ENCODE measurements at regions not wholly inside any gene's neighbourhood (a gene's known extent, or its start where the extent isn't known, plus 50 kb on each side); places are given as distances from the start of the nearest gene placed in this dataset.

GRCh38 chr6:48290595-48290994 lies 179.6 kb upstream of the PTCHD4 start:
- Histone ChIP-seq H4K20me1 (ENCODE audit: insufficient read depth) (no peaks in the 10 kb centered on the region), H3K27me3 (ENCODE audit: insufficient read depth, low read depth) (no peaks in the 10 kb centered on the region), H3K9me2 (ENCODE audit: insufficient read depth) (no peaks in the 10 kb centered on the region), H3F3A (ENCODE audit: insufficient read depth, low read depth) (no peaks in the 10 kb centered on the region), H3K36me3 (ENCODE audit: low read depth) (no peaks in the 10 kb centered on the region), H3K4me3 (no peak overlapping the region), H3K27ac (no peak overlapping the region), H3K4me2 (no peak overlapping the region), H3K9me3 (ENCODE audit: insufficient read depth, low read depth) (no peaks in the 10 kb centered on the region), H3K4me1 (replicated peaks; ENCODE audit: insufficient read depth) (no peaks in the 10 kb centered on the region), H2AFZ (no peak overlapping the region), H3K79me2 (ENCODE audit: low read depth) (no peaks in the 10 kb centered on the region)
- DNase-seq, result no peak
- TF ChIP-seq EZH2 (IDR thresholded peaks at IDR 0.05; ENCODE audit: low read depth), result no peak
- TF ChIP-seq, protein P1, sequence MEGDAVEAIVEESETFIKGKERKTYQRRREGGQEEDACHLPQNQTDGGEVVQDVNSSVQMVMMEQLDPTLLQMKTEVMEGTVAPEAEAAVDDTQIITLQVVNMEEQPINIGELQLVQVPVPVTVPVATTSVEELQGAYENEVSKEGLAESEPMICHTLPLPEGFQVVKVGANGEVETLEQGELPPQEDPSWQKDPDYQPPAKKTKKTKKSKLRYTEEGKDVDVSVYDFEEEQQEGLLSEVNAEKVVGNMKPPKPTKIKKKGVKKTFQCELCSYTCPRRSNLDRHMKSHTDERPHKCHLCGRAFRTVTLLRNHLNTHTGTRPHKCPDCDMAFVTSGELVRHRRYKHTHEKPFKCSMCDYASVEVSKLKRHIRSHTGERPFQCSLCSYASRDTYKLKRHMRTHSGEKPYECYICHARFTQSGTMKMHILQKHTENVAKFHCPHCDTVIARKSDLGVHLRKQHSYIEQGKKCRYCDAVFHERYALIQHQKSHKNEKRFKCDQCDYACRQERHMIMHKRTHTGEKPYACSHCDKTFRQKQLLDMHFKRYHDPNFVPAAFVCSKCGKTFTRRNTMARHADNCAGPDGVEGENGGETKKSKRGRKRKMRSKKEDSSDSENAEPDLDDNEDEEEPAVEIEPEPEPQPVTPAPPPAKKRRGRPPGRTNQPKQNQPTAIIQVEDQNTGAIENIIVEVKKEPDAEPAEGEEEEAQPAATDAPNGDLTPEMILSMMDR (conservative IDR thresholded peaks at IDR 0.05), result no peak
- ChIA-PET CTCF (no interaction called here), POLR2A (ENCODE audit: unreplicated experiment) (no interaction called here)
- intact Hi-C loops (cut with micrococcal nuclease; ENCODE audit: unreplicated experiment), result no loop called here
- no TSS peak for BruUV-seq (replicated peaks)

GRCh38 chr6:48289841-48290240 lies 178.8 kb upstream of the PTCHD4 start:
- H3K9me3 ChIP-seq (ENCODE audit: insufficient read depth, low read depth), result no peaks in the 10 kb centered on the region
- DNase-seq, result no peak
- no peak for TF ChIP-seq EZH2 (IDR thresholded peaks at IDR 0.05; ENCODE audit: low read depth)
- TF ChIP-seq, protein P1 (conservative IDR thresholded peaks at IDR 0.05), result no peak
- no peaks in the 10 kb centered on the region for H3K9me2 ChIP-seq (ENCODE audit: insufficient read depth)
- H3K4me2 ChIP-seq, result no peak overlapping the region
- H3K4me3 ChIP-seq, result no peak overlapping the region
- no peak overlapping the region for H2AFZ ChIP-seq
- no peaks in the 10 kb centered on the region for H3K4me1 ChIP-seq (replicated peaks; ENCODE audit: insufficient read depth)
- no TSS peak for BruUV-seq (replicated peaks)
- H3K36me3 ChIP-seq (ENCODE audit: low read depth), result no peaks in the 10 kb centered on the region
- H4K20me1 ChIP-seq (ENCODE audit: insufficient read depth), result no peaks in the 10 kb centered on the region
- H3K27ac ChIP-seq, result no peak overlapping the region
- H3K27me3 ChIP-seq (ENCODE audit: insufficient read depth, low read depth), result no peaks in the 10 kb centered on the region
- POLR2A ChIA-PET (ENCODE audit: unreplicated experiment), result no interaction called here
- CTCF ChIA-PET, result no interaction called here
- intact Hi-C loops (cut with micrococcal nuclease; ENCODE audit: unreplicated experiment), result no loop called here
- no peaks in the 10 kb centered on the region for H3F3A ChIP-seq (ENCODE audit: insufficient read depth, low read depth)
- H3K79me2 ChIP-seq (ENCODE audit: low read depth), result no peaks in the 10 kb centered on the region

GRCh38 chr6:48281217-48281616 lies 170.2 kb upstream of the PTCHD4 start:
- POLR2A ChIA-PET (ENCODE audit: unreplicated experiment), result no interaction called here
- CTCF ChIA-PET, result no interaction called here
- Histone ChIP-seq H3K9me3 (ENCODE audit: insufficient read depth, low read depth) (no peaks in the 10 kb centered on the region), H3K9me2 (ENCODE audit: insufficient read depth) (no peaks in the 10 kb centered on the region), H3K36me3 (ENCODE audit: low read depth) (no peaks in the 10 kb centered on the region), H3K4me2 (no peak overlapping the region), H3K79me2 (ENCODE audit: low read depth) (no peaks in the 10 kb centered on the region), H4K20me1 (ENCODE audit: insufficient read depth) (no peaks in the 10 kb centered on the region), H3F3A (ENCODE audit: insufficient read depth, low read depth) (no peaks in the 10 kb centered on the region), H3K4me3 (no peak overlapping the region), H2AFZ (no peak overlapping the region), H3K27me3 (ENCODE audit: insufficient read depth, low read depth) (no peaks in the 10 kb centered on the region), H3K27ac (no peak overlapping the region), H3K4me1 (replicated peaks; ENCODE audit: insufficient read depth) (no peaks in the 10 kb centered on the region)
- no TSS peak for BruUV-seq (replicated peaks)
- no peak for DNase-seq
- TF ChIP-seq, protein P1 (conservative IDR thresholded peaks at IDR 0.05), result no peak
- TF ChIP-seq EZH2 (IDR thresholded peaks at IDR 0.05; ENCODE audit: low read depth), result no peak
- intact Hi-C loops (cut with micrococcal nuclease; ENCODE audit: unreplicated experiment), result no loop called here

All from PC-9 (cell line).